ENCODE measurements at regions not wholly inside any gene's neighbourhood (a gene's known extent, or its start where the extent isn't known, plus 50 kb on each side); places are given as distances from the start of the nearest gene placed in this dataset.
"Not testable (repeated sequence)": the region's sequence is repeated elsewhere in the genome, so short reads cannot be mapped to it uniquely, and the experiment has no call there.

- no peak for DNase-seq
- WGBS (ENCODE audit: insufficient coverage): 0% methylated on average over 1 of the region's 3 CpGs
- H3K4me1 Mint-ChIP-seq: no peaks in the 10 kb centered on the region
- ChIA-PET CTCF (interaction anchor here (0.6 to 1.0 kb wide), 3 partner anchors 10 to 785 kb away, joined by 3 read pairs; no protein-coding TSS in a partner anchor), POLR2A (no interaction called here)
- Histone ChIP-seq H2AFZ (ENCODE audit: insufficient read depth, low read depth, low read length, poor library complexity, severe bottlenecking) (no peak overlapping the region), H3K4me1 (ENCODE audit: control insufficient read depth in 2 of 2, insufficient read depth in 2 of 2, low read length in 2 of 2) (no peaks in the 10 kb centered on the region), H3K27ac (ENCODE audit: low read length in 2 of 2) (no peak overlapping the region), H3K9ac (ENCODE audit: low read length) (no peak overlapping the region), H4K20me1 (ENCODE audit: control insufficient read depth, insufficient read depth, low read length, poor library complexity, severe bottlenecking) (no peaks in the 10 kb centered on the region), H3K36me3 (replicated peaks in 1 of 2; ENCODE audit: control extremely low read depth in 1 of 2, control insufficient read depth in 1 of 2, extremely low read depth in 1 of 2, insufficient read depth in 2 of 2, low read length in 1 of 2) (no peaks in the 10 kb centered on the region), H3K27me3 (replicated peaks in 1 of 4; ENCODE audit: control extremely low read depth in 1 of 4, control insufficient read depth in 3 of 4, insufficient read depth in 4 of 4, low read length in 3 of 4) (no peaks in the 10 kb centered on the region), H3K4me2 (replicated peaks; ENCODE audit: low read depth, low read length, poor library complexity, severe bottlenecking) (no peak overlapping the region), H3K4me3 (ENCODE audit: control extremely low read depth in 1 of 5, extremely low read depth in 1 of 5, insufficient read depth in 1 of 5, low read depth in 2 of 5, low read length in 4 of 5) (no peak overlapping the region), H3K9me3 (ENCODE audit: control extremely low read depth in 1 of 3, control insufficient read depth in 2 of 3, insufficient read depth in 1 of 3, low read length in 2 of 3) (peaks cover 0 to 15% (median 12%) of the 10 kb centered on the region in 3 donors), H3K79me2 (ENCODE audit: control insufficient read depth, insufficient read depth, low read length) (no peaks in the 10 kb centered on the region)
- intact Hi-C loops (cut with micrococcal nuclease): no loop called here
- TF ChIP-seq CTCF (IDR thresholded peaks at IDR 0.05): no peak
- no peak for TF ChIP-seq EZH2 (IDR thresholded peaks at IDR 0.05; ENCODE audit: borderline replicate concordance, insufficient read depth, low read depth, low read length, poor library complexity, severe bottlenecking)
- no peak overlapping the region for H3K27ac Mint-ChIP-seq
- H3K9me3 Mint-ChIP-seq (ENCODE audit: insufficient read depth): peaks cover 9% of the 10 kb centered on the region
- H3K27me3 Mint-ChIP-seq: no peaks in the 10 kb centered on the region
- no peak for ATAC-seq (ENCODE audit: low read depth)
- H3K4me3 Mint-ChIP-seq: no peak overlapping the region
Observed at GRCh38 chr2:238513346-238513745, 86.6 kb downstream of the ASB1 start.

DNA sequence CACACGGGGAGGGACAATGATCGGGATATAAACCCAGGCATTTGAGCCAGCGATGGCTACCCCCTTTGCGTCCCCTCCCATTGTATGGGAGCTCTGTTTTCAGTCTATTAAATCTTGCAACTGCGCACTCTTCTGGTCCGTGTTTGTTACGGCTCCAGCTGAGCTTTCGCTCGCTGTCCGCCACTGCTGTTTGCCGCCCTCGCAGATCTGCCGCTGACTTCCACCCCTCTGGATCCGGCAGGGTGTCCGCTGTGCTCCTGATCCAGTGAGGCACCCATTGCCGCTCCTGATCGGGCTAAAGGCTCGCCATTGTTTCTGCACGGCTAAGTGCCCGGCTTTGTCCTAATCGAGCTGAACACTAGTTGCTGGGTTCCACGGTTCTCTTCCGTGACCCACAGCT, 87.3 kb downstream of the ASB1 start:
- H3K79me2 ChIP-seq (ENCODE audit: control insufficient read depth, insufficient read depth, low read length); H3K9me3 Mint-ChIP-seq (ENCODE audit: insufficient read depth); H3K27ac ChIP-seq (ENCODE audit: low read length in 2 of 2); H3K9ac ChIP-seq (ENCODE audit: low read length); H3K27me3 ChIP-seq (replicated peaks in 1 of 4; ENCODE audit: control extremely low read depth in 1 of 4, control insufficient read depth in 3 of 4, insufficient read depth in 4 of 4, low read length in 3 of 4); ATAC-seq (ENCODE audit: low read depth); H3K4me1 Mint-ChIP-seq; H3K4me3 Mint-ChIP-seq; H3K27me3 Mint-ChIP-seq; H4K20me1 ChIP-seq (ENCODE audit: control insufficient read depth, insufficient read depth, low read length, poor library complexity, severe bottlenecking); intact Hi-C loops (cut with micrococcal nuclease); H3K27ac Mint-ChIP-seq; H3K4me2 ChIP-seq (replicated peaks; ENCODE audit: low read depth, low read length, poor library complexity, severe bottlenecking); H3K4me3 ChIP-seq (ENCODE audit: control extremely low read depth in 1 of 5, extremely low read depth in 1 of 5, insufficient read depth in 1 of 5, low read depth in 2 of 5, low read length in 4 of 5); POLR2A ChIA-PET; H3K36me3 ChIP-seq (replicated peaks in 1 of 2; ENCODE audit: control extremely low read depth in 1 of 2, control insufficient read depth in 1 of 2, extremely low read depth in 1 of 2, insufficient read depth in 2 of 2, low read length in 1 of 2); H2AFZ ChIP-seq (ENCODE audit: insufficient read depth, low read depth, low read length, poor library complexity, severe bottlenecking); H3K4me1 ChIP-seq (ENCODE audit: control insufficient read depth in 2 of 2, insufficient read depth in 2 of 2, low read length in 2 of 2); DNase-seq: not testable (repeated sequence)
- H3K9me3 ChIP-seq (ENCODE audit: control extremely low read depth in 1 of 3, control insufficient read depth in 2 of 3, insufficient read depth in 1 of 3, low read length in 2 of 3): peaks cover 0 to 22% (median 12%) of the 10 kb centered on the region in 3 donors
- WGBS (ENCODE audit: insufficient coverage): 96% methylated on average over 23 of the region's 23 CpGs
- CTCF ChIA-PET: interaction anchor here (0.6 to 1.0 kb wide), 2 partner anchors 9 to 785 kb away, joined by 3 read pairs; no protein-coding TSS in a partner anchor

Measured in B cell (primary cell).